WTC11 (cell line): ENCODE measurements at regions not wholly inside any gene's neighbourhood (a gene's known extent, or its start where the extent isn't known, plus 50 kb on each side); places are given as distances from the start of the nearest gene placed in this dataset.

Experiments used
- ATAC-seq: fragments of 200-7000 bp; cut with Tn5 transposase; 2 replicates; pipeline ENCODE4 v1.10.0; 2021; ENCODE audit warnings: mild to moderate bottlenecking, moderate library complexity
- CTCF ChIA-PET: fragments of 300-600 bp; sonication (Branson Sonifier 250); formaldehyde crosslinking; loops from one replicate; lab custom pipeline; 2021; ENCODE audit warnings: antibody characterized with exemption; lab: Charles Lee
- POLR2A ChIA-PET: fragments of 350-600 bp; sonication (Branson Sonifier 250); formaldehyde crosslinking; loops from one replicate; lab custom pipeline; 2021; ENCODE audit warnings: antibody characterized with exemption; lab: Charles Lee
- DNase-seq: peaks from one replicate; pipeline ENCODE4 v3.0.0; 2021; ENCODE audit warnings: low spot score
- H3K27ac Mint-ChIP-seq: 2 replicates; pipeline ENCODE4 v1.8.0; 2021; ENCODE audit warnings: mixed read lengths
- H3K27me3 Mint-ChIP-seq: 2 replicates; pipeline ENCODE4 v1.8.0; 2021; ENCODE audit warnings: low read depth, mild to moderate bottlenecking, moderate library complexity, mixed read lengths
- H3K36me3 Mint-ChIP-seq: 2 replicates; pipeline ENCODE4 v1.8.0; 2021; ENCODE audit warnings: mixed read lengths
- H3K4me1 Mint-ChIP-seq: 2 replicates; pipeline ENCODE4 v1.8.0; 2022; ENCODE audit warnings: mixed read lengths
- H3K4me3 Mint-ChIP-seq: 2 replicates; pipeline ENCODE4 v1.8.0; 2021; ENCODE audit warnings: mild to moderate bottlenecking, moderate library complexity, mixed read lengths
- H3K9me3 Mint-ChIP-seq: 2 replicates; pipeline ENCODE4 v1.8.0; 2021; ENCODE audit warnings: mixed read lengths
- ARID4B ChIP-seq: sonication (generic); formaldehyde crosslinking; IDR thresholded peaks from 2 replicates; pipeline ENCODE4 v1.8.0; 2023; ENCODE audit warnings: missing genetic modification reagents, mild to moderate bottlenecking, borderline replicate concordance
- ATF6 ChIP-seq: sonication (generic); formaldehyde crosslinking; IDR thresholded peaks from 2 replicates; pipeline ENCODE4 v1.8.1; 2023; ENCODE audit warnings: mild to moderate bottlenecking, missing genetic modification reagents
- EMX1 ChIP-seq: fragments of 250-450 bp; sonication (Bioruptor Pico); IDR thresholded peaks from 2 replicates; pipeline ENCODE4 v1.8.0; 2021; ENCODE audit warnings: mild to moderate bottlenecking
- JAZF1 ChIP-seq: fragments of 250-450 bp; sonication (Bioruptor Pico); IDR thresholded peaks from 2 replicates; pipeline ENCODE4 v1.9.0; 2021; ENCODE audit warnings: moderate library complexity, mild to moderate bottlenecking, inconsistent platforms
- NFATC4 ChIP-seq: fragments of 250-450 bp; sonication (Bioruptor Pico); IDR thresholded peaks from 2 replicates; pipeline ENCODE4 v1.9.0; 2021; ENCODE audit warnings: mild to moderate bottlenecking
- TP53 ChIP-seq: sonication (generic); formaldehyde crosslinking; IDR thresholded peaks from 2 replicates; pipeline ENCODE4 v1.8.1; 2023; ENCODE audit warnings: mild to moderate bottlenecking, missing genetic modification reagents
- ZNF138 ChIP-seq: sonication (generic); formaldehyde crosslinking; conservative IDR thresholded peaks from 2 replicates; pipeline ENCODE4 v1.8.1; 2022; ENCODE audit warnings: mild to moderate bottlenecking, moderate library complexity, missing genetic modification reagents
- ZNF396 ChIP-seq: fragments of 250-450 bp; sonication (Bioruptor Pico); IDR thresholded peaks from 2 replicates; pipeline ENCODE4 v1.8.0; 2021; ENCODE audit warnings: mild to moderate bottlenecking, moderate library complexity, borderline replicate concordance
- ZNF416 ChIP-seq: fragments of 250-450 bp; sonication (Bioruptor Pico); IDR thresholded peaks from 2 replicates; pipeline ENCODE4 v1.9.0; 2021; ENCODE audit warnings: mild to moderate bottlenecking, inconsistent platforms
- ZNF423 ChIP-seq: fragments of 250-450 bp; sonication (Bioruptor Pico); IDR thresholded peaks from 2 replicates; pipeline ENCODE4 v2.1.2; 2022; ENCODE audit warnings: mild to moderate bottlenecking, moderate library complexity
- ZNF671 ChIP-seq: fragments of 250-450 bp; sonication (Bioruptor Pico); IDR thresholded peaks from 2 replicates; pipeline ENCODE4 v1.8.0; 2021; ENCODE audit warnings: mild to moderate bottlenecking
- TF ChIP-seq, protein P1 (sequence below): sonication (generic); formaldehyde crosslinking; IDR thresholded peaks from 2 replicates; pipeline ENCODE4 v1.8.1; 2022; ENCODE audit warnings: missing genetic modification reagents, borderline replicate concordance
- TF ChIP-seq, protein P2 (sequence below): fragments of 250-450 bp; sonication (Bioruptor Pico); IDR thresholded peaks from 2 replicates; pipeline ENCODE4 v1.9.0; 2021; ENCODE audit warnings: mild to moderate bottlenecking
- TF ChIP-seq, protein P3 (sequence below): sonication (generic); formaldehyde crosslinking; IDR thresholded peaks from 2 replicates; pipeline ENCODE4 v1.8.1; 2023; ENCODE audit warnings: mild to moderate bottlenecking, missing genetic modification reagents, borderline replicate concordance
- TF ChIP-seq, protein P4 (sequence below): fragments of 200-600 bp; IDR thresholded peaks from 2 replicates; pipeline ENCODE4 v1.8.0; 2022; ENCODE audit warnings: antibody characterized with exemption
- TF ChIP-seq, protein P5 (sequence below): fragments of 250-450 bp; sonication (Bioruptor Pico); IDR thresholded peaks from 2 replicates; pipeline ENCODE4 v1.9.0; 2021; ENCODE audit warnings: mild to moderate bottlenecking

GRCh38 chr11:70504246-70505020 lies 106.1 kb downstream of the CTTN start (continued):
- TF ChIP-seq, protein P1, sequence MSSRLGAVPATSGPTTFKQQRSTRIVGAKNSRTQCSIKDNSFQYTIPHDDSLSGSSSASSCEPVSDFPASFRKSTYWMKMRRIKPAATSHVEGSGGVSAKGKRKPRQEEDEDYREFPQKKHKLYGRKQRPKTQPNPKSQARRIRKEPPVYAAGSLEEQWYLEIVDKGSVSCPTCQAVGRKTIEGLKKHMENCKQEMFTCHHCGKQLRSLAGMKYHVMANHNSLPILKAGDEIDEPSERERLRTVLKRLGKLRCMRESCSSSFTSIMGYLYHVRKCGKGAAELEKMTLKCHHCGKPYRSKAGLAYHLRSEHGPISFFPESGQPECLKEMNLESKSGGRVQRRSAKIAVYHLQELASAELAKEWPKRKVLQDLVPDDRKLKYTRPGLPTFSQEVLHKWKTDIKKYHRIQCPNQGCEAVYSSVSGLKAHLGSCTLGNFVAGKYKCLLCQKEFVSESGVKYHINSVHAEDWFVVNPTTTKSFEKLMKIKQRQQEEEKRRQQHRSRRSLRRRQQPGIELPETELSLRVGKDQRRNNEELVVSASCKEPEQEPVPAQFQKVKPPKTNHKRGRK (CRISPR knock-in tag), result no peak
- TF ChIP-seq ZNF416 (CRISPR knock-in tag), result no peak
- no peak for TF ChIP-seq ZNF423 (CRISPR knock-in tag)
- TF ChIP-seq EMX1 (CRISPR knock-in tag), result no peak

DNA sequence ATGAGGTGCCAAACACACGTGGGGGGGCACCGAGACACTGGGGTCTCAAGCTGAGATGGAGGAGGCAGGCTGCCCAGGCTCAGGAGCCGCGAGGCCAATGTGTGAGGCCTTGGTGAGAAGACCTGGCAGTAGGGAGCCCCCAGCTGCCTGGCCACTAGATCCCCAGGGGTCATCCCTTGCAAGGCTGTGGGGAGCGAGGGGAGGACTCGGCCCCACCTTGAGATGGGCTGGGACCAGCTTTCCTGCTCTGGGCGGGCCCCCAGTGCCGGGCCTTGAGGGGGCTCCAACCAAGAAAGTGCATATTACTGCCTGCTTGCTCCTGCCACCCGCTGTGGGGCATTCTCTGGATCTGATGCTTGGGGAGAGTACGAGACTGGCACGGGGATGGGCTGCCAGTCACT lies 107.0 kb downstream of the CTTN start:
- POLR2A ChIA-PET, result no interaction called here
- H3K4me3 Mint-ChIP-seq, result no peak overlapping the region
- TF ChIP-seq TP53 (CRISPR knock-in tag) (no peak), ZNF396 (CRISPR knock-in tag) (no peak), ATF6 (no peak), ZNF671 (CRISPR knock-in tag) (no peak), NFATC4 (CRISPR knock-in tag) (no peak), JAZF1 (CRISPR knock-in tag) (no peak), EMX1 (CRISPR knock-in tag) (no peak), ARID4B (no peak), ZNF138 (CRISPR knock-in tag) (no peak)
- TF ChIP-seq, protein P2, sequence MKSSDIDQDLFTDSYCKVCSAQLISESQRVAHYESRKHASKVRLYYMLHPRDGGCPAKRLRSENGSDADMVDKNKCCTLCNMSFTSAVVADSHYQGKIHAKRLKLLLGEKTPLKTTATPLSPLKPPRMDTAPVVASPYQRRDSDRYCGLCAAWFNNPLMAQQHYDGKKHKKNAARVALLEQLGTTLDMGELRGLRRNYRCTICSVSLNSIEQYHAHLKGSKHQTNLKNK (CRISPR knock-in tag), result no peak
- TF ChIP-seq, protein P3, sequence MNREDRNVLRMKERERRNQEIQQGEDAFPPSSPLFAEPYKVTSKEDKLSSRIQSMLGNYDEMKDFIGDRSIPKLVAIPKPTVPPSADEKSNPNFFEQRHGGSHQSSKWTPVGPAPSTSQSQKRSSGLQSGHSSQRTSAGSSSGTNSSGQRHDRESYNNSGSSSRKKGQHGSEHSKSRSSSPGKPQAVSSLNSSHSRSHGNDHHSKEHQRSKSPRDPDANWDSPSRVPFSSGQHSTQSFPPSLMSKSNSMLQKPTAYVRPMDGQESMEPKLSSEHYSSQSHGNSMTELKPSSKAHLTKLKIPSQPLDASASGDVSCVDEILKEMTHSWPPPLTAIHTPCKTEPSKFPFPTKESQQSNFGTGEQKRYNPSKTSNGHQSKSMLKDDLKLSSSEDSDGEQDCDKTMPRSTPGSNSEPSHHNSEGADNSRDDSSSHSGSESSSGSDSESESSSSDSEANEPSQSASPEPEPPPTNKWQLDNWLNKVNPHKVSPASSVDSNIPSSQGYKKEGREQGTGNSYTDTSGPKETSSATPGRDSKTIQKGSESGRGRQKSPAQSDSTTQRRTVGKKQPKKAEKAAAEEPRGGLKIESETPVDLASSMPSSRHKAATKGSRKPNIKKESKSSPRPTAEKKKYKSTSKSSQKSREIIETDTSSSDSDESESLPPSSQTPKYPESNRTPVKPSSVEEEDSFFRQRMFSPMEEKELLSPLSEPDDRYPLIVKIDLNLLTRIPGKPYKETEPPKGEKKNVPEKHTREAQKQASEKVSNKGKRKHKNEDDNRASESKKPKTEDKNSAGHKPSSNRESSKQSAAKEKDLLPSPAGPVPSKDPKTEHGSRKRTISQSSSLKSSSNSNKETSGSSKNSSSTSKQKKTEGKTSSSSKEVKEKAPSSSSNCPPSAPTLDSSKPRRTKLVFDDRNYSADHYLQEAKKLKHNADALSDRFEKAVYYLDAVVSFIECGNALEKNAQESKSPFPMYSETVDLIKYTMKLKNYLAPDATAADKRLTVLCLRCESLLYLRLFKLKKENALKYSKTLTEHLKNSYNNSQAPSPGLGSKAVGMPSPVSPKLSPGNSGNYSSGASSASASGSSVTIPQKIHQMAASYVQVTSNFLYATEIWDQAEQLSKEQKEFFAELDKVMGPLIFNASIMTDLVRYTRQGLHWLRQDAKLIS, result no peak
- TF ChIP-seq, protein P4, sequence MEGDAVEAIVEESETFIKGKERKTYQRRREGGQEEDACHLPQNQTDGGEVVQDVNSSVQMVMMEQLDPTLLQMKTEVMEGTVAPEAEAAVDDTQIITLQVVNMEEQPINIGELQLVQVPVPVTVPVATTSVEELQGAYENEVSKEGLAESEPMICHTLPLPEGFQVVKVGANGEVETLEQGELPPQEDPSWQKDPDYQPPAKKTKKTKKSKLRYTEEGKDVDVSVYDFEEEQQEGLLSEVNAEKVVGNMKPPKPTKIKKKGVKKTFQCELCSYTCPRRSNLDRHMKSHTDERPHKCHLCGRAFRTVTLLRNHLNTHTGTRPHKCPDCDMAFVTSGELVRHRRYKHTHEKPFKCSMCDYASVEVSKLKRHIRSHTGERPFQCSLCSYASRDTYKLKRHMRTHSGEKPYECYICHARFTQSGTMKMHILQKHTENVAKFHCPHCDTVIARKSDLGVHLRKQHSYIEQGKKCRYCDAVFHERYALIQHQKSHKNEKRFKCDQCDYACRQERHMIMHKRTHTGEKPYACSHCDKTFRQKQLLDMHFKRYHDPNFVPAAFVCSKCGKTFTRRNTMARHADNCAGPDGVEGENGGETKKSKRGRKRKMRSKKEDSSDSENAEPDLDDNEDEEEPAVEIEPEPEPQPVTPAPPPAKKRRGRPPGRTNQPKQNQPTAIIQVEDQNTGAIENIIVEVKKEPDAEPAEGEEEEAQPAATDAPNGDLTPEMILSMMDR, result no peak
- TF ChIP-seq, protein P5, sequence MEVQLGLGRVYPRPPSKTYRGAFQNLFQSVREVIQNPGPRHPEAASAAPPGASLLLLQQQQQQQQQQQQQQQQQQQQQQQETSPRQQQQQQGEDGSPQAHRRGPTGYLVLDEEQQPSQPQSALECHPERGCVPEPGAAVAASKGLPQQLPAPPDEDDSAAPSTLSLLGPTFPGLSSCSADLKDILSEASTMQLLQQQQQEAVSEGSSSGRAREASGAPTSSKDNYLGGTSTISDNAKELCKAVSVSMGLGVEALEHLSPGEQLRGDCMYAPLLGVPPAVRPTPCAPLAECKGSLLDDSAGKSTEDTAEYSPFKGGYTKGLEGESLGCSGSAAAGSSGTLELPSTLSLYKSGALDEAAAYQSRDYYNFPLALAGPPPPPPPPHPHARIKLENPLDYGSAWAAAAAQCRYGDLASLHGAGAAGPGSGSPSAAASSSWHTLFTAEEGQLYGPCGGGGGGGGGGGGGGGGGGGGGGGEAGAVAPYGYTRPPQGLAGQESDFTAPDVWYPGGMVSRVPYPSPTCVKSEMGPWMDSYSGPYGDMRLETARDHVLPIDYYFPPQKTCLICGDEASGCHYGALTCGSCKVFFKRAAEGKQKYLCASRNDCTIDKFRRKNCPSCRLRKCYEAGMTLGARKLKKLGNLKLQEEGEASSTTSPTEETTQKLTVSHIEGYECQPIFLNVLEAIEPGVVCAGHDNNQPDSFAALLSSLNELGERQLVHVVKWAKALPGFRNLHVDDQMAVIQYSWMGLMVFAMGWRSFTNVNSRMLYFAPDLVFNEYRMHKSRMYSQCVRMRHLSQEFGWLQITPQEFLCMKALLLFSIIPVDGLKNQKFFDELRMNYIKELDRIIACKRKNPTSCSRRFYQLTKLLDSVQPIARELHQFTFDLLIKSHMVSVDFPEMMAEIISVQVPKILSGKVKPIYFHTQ (CRISPR knock-in tag), result no peak
- TF ChIP-seq, all 79 proteins: peak for 0
- Mint-ChIP-seq H3K36me3 (no peaks in the 10 kb centered on the region), H3K27me3 (no peaks in the 10 kb centered on the region), H3K9me3 (no peaks in the 10 kb centered on the region), H3K27ac (no peak overlapping the region), H3K4me1 (peaks cover 19% of the 10 kb centered on the region)
- no peak for DNase-seq
- CTCF ChIA-PET, result interaction anchor here (1.0 to 1.4 kb wide), 2 partner anchors 19 to 53 kb away, joined by 3 to 4 read pairs; no protein-coding TSS in a partner anchor
- no peak for ATAC-seq
